ENCODE measurements at regions not wholly inside any gene's neighbourhood (a gene's known extent, or its start where the extent isn't known, plus 50 kb on each side); places are given as distances from the start of the nearest gene placed in this dataset.

DNA sequence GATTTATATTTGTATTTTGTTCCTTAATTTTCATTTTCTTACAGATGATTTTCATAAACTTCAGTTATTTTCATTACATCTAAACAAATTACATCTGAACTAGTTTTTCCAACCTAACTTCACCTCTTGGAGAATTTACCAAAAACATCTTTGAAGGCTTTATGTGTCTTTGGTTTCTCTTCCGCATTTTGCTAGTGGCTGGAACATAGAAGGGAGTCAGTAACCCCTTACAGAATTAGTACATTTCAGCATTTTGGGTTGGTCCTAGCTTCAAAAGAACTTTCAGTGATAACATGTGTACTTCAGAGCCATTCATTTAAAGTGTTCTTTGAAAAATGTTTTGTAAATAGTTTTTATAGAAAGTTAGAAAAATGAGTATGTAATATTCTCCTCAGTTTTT, 169.8 kb upstream of the MTPN start:
- no peaks in the 10 kb centered on the region for H4K20me1 ChIP-seq (ENCODE audit: insufficient read depth, low read length, poor library complexity, severe bottlenecking)

DNA sequence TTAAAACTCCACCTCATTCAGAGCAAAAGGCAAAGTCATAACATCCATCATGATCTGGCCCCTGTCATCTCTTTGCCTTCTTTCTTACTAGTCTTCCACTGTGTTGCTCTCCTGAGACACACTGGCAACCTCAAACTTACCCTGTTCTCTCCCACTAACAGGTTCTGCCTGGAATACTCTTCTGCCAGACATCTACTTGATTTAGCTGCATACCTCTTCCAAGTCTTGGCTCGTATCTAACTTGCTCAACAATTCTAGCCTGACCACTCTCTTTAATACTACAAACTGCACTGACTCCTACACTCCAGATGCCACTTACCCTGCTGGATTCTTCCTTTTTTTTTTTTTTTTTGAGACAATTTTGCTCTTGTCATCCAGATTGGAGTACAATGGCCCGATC, 167.0 kb upstream of the MTPN start:
- no peak overlapping the region for H2AFZ ChIP-seq (ENCODE audit: low read length)
- H3K9me2 ChIP-seq (replicated peaks; ENCODE audit: low read depth, low read length): no peaks in the 10 kb centered on the region
- TF ChIP-seq EZH2phosphoT487 (IDR thresholded peaks at IDR 0.05; ENCODE audit: borderline replicate concordance): no peak
- TF ChIP-seq, protein P1, sequence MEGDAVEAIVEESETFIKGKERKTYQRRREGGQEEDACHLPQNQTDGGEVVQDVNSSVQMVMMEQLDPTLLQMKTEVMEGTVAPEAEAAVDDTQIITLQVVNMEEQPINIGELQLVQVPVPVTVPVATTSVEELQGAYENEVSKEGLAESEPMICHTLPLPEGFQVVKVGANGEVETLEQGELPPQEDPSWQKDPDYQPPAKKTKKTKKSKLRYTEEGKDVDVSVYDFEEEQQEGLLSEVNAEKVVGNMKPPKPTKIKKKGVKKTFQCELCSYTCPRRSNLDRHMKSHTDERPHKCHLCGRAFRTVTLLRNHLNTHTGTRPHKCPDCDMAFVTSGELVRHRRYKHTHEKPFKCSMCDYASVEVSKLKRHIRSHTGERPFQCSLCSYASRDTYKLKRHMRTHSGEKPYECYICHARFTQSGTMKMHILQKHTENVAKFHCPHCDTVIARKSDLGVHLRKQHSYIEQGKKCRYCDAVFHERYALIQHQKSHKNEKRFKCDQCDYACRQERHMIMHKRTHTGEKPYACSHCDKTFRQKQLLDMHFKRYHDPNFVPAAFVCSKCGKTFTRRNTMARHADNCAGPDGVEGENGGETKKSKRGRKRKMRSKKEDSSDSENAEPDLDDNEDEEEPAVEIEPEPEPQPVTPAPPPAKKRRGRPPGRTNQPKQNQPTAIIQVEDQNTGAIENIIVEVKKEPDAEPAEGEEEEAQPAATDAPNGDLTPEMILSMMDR (conservative IDR thresholded peaks at IDR 0.05; ENCODE audit: low read length): no peak
- no peaks in the 10 kb centered on the region for H4K20me1 ChIP-seq (ENCODE audit: insufficient read depth, low read length, poor library complexity, severe bottlenecking)
- no peak overlapping the region for H3K4me3 ChIP-seq (ENCODE audit: low read length, poor library complexity, severe bottlenecking)
- H3K4me1 ChIP-seq (ENCODE audit: insufficient read depth, low read length, poor library complexity, severe bottlenecking): no peaks in the 10 kb centered on the region
- no peaks in the 10 kb centered on the region for H3K79me2 ChIP-seq (ENCODE audit: insufficient read depth, low read length)
- no peak overlapping the region for H3K4me2 ChIP-seq (ENCODE audit: low read depth, low read length, poor library complexity, severe bottlenecking)
- H3K27me3 ChIP-seq (ENCODE audit: insufficient read depth, low read length, poor library complexity, severe bottlenecking): no peaks in the 10 kb centered on the region
- H3K9ac ChIP-seq (ENCODE audit: low read depth, low read length, poor library complexity, severe bottlenecking): no peak overlapping the region
- H3K36me3 ChIP-seq (ENCODE audit: insufficient read depth, low read length): no peaks in the 10 kb centered on the region
- H3F3A ChIP-seq (ENCODE audit: low read depth): no peaks in the 10 kb centered on the region
- H3K9me3 ChIP-seq (ENCODE audit: insufficient read depth, low read depth, low read length): no peaks in the 10 kb centered on the region

More for the DNA sequence above, 169.8 kb upstream of the MTPN start:
- H3K4me1 ChIP-seq (ENCODE audit: insufficient read depth, low read length, poor library complexity, severe bottlenecking): no peaks in the 10 kb centered on the region
- H3F3A ChIP-seq (ENCODE audit: low read depth): no peaks in the 10 kb centered on the region
- H3K4me3 ChIP-seq (ENCODE audit: low read length, poor library complexity, severe bottlenecking): no peak overlapping the region
- H2AFZ ChIP-seq (ENCODE audit: low read length): no peak overlapping the region
- H3K27me3 ChIP-seq (ENCODE audit: insufficient read depth, low read length, poor library complexity, severe bottlenecking): no peaks in the 10 kb centered on the region
- no peak overlapping the region for H3K4me2 ChIP-seq (ENCODE audit: low read depth, low read length, poor library complexity, severe bottlenecking)
- H3K9me2 ChIP-seq (replicated peaks; ENCODE audit: low read depth, low read length): no peaks in the 10 kb centered on the region
- no peaks in the 10 kb centered on the region for H3K9me3 ChIP-seq (ENCODE audit: insufficient read depth, low read depth, low read length)
- H3K9ac ChIP-seq (ENCODE audit: low read depth, low read length, poor library complexity, severe bottlenecking): no peak overlapping the region
- H3K79me2 ChIP-seq (ENCODE audit: insufficient read depth, low read length): no peaks in the 10 kb centered on the region
- TF ChIP-seq EZH2phosphoT487 (IDR thresholded peaks at IDR 0.05; ENCODE audit: borderline replicate concordance): no peak
- TF ChIP-seq, protein P1 (conservative IDR thresholded peaks at IDR 0.05; ENCODE audit: low read length): no peak
- no peaks in the 10 kb centered on the region for H3K36me3 ChIP-seq (ENCODE audit: insufficient read depth, low read length)

DNA sequence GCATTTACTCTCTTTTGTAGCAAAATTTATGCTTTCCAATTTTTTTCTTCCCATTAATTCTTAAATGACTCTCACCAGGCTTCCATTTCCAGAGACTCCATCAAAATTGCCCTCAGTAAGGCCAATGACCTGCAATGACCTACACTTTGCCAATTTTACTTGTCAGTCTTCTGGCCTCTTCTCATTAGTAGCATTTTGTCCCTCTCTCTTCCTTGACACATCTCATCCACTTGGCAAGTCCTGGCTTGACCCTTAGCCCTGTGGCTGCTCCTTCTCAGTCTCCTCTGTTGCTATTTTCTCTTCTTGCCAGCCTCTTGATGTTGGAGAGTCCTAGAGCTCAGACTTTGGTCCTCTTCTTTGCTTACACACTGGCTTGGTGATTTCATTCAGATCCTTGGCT, 166.1 kb upstream of the MTPN start:
- no peaks in the 10 kb centered on the region for H3K79me2 ChIP-seq (ENCODE audit: insufficient read depth, low read length)
- H2AFZ ChIP-seq (ENCODE audit: low read length): no peak overlapping the region
- H3K4me1 ChIP-seq (ENCODE audit: insufficient read depth, low read length, poor library complexity, severe bottlenecking): no peaks in the 10 kb centered on the region
- H3K9ac ChIP-seq (ENCODE audit: low read depth, low read length, poor library complexity, severe bottlenecking): no peak overlapping the region
- H3F3A ChIP-seq (ENCODE audit: low read depth): no peaks in the 10 kb centered on the region
- H3K36me3 ChIP-seq (ENCODE audit: insufficient read depth, low read length): no peaks in the 10 kb centered on the region
- H4K20me1 ChIP-seq (ENCODE audit: insufficient read depth, low read length, poor library complexity, severe bottlenecking): no peaks in the 10 kb centered on the region
- H3K27me3 ChIP-seq (ENCODE audit: insufficient read depth, low read length, poor library complexity, severe bottlenecking): no peaks in the 10 kb centered on the region
- no peak for TF ChIP-seq EZH2phosphoT487 (IDR thresholded peaks at IDR 0.05; ENCODE audit: borderline replicate concordance)
- TF ChIP-seq, protein P1 (conservative IDR thresholded peaks at IDR 0.05; ENCODE audit: low read length): no peak
- H3K4me3 ChIP-seq (ENCODE audit: low read length, poor library complexity, severe bottlenecking): no peak overlapping the region
- H3K9me2 ChIP-seq (replicated peaks; ENCODE audit: low read depth, low read length): no peaks in the 10 kb centered on the region
- no peak overlapping the region for H3K4me2 ChIP-seq (ENCODE audit: low read depth, low read length, poor library complexity, severe bottlenecking)
- no peaks in the 10 kb centered on the region for H3K9me3 ChIP-seq (ENCODE audit: insufficient read depth, low read depth, low read length)

All from Loucy (cell line).